Mucosa of rectum (tissue), 2 donors: ENCODE measurements at regions not wholly inside any gene's neighbourhood (a gene's known extent, or its start where the extent isn't known, plus 50 kb on each side); places are given as distances from the start of the nearest gene placed in this dataset.

ENCODE experiments used
- H3K27ac ChIP-seq, 2 donors: one replicate each; pipeline ENCODE4 v1.7.0; 2013; ENCODE audit warnings: inconsistent platforms in 2 of 2, low read depth in 2 of 2, low read length in 2 of 2
- H3K27me3 ChIP-seq, 2 donors: one replicate each; pipeline ENCODE4 v1.7.0; 2013; ENCODE audit warnings: low read length in 2 of 2; ENCODE audit not compliant: control insufficient read depth in 2 of 2, insufficient read depth in 2 of 2
- H3K36me3 ChIP-seq, 2 donors: one replicate each; pipeline ENCODE4 v1.7.0; 2013; ENCODE audit warnings: low read length in 2 of 2; ENCODE audit not compliant: control insufficient read depth in 2 of 2, insufficient read depth in 2 of 2
- H3K4me1 ChIP-seq, 2 donors: one replicate each; pipeline ENCODE4 v1.7.0; 2013; ENCODE audit warnings: low read length in 2 of 2, mild to moderate bottlenecking in 1 of 2; ENCODE audit not compliant: control insufficient read depth in 2 of 2, insufficient read depth in 2 of 2
- H3K4me3 ChIP-seq, 2 donors: one replicate each; pipeline ENCODE4 v1.7.0; 2013; ENCODE audit warnings: low read length in 2 of 2
- H3K9ac ChIP-seq, 2 donors: one replicate each; pipeline ENCODE4 v1.7.0; 2013; ENCODE audit warnings: low read length in 2 of 2, low read depth in 1 of 2, mild to moderate bottlenecking in 1 of 2
- H3K9me3 ChIP-seq, 2 donors: one replicate each; pipeline ENCODE4 v1.7.0; 2013; ENCODE audit warnings: low read length in 2 of 2; ENCODE audit not compliant: control insufficient read depth in 2 of 2
- donor health status: healthy.
- donor health status: Normal muscosa, but diverticular disease.

GRCh38 chr16:64122177-64122576 is 999.7 kb downstream of the CDH11 start:
- no peaks in the 10 kb centered on the region for H3K27me3 ChIP-seq
- H3K4me3 ChIP-seq: no peak overlapping the region
- H3K9ac ChIP-seq: no peak overlapping the region
- H3K9me3 ChIP-seq: no peaks in the 10 kb centered on the region
- H3K27ac ChIP-seq: no peak overlapping the region
- no peaks in the 10 kb centered on the region for H3K36me3 ChIP-seq
- no peaks in the 10 kb centered on the region for H3K4me1 ChIP-seq

DNA sequence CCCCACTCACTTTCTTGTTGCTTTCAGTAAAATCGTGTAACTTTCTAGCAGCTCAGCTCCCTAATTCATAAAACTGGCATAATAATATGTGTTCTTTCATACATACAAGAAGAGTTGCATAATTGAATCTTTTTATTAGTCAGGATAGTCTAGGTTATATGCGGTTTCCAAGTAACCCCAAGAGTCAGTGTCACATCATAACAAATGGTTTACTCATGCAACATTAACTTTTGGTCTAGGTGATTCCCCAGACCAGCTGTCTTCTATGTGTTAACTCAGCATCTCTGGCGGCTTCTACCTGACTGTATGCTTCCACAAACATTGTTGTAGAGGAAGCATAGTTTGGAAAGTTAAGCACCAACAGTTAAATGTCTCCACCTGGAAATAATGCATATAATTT is 1000.4 kb downstream of the CDH11 start:
- H3K9me3 ChIP-seq: no peaks in the 10 kb centered on the region
- H3K27me3 ChIP-seq: no peaks in the 10 kb centered on the region
- no peaks in the 10 kb centered on the region for H3K36me3 ChIP-seq
- H3K27ac ChIP-seq: no peak overlapping the region
- no peaks in the 10 kb centered on the region for H3K4me1 ChIP-seq
- H3K4me3 ChIP-seq: no peak overlapping the region
- no peak overlapping the region for H3K9ac ChIP-seq

DNA sequence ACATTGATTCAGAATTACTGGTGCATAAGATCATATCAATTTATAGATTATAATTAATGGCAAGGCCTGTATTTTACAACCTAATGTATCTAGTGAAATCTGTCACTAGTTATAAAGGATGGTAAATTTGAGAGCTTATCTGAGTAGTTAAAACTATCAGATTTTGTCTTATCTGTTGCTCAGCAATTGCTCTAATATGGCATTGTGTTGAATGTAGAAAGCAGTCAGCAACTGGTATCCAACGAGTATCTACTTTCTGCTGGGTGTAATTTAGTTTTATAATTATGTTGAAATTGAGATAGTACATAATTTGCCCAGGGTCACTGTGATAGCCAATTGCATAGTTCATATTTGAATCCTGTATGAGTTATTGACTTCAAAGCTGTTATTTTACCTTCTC is 1005.7 kb downstream of the CDH11 start:
- H3K4me1 ChIP-seq: no peaks in the 10 kb centered on the region
- no peak overlapping the region for H3K9ac ChIP-seq
- H3K27ac ChIP-seq: no peak overlapping the region
- no peaks in the 10 kb centered on the region for H3K36me3 ChIP-seq
- H3K9me3 ChIP-seq: no peaks in the 10 kb centered on the region
- no peak overlapping the region for H3K4me3 ChIP-seq
- no peaks in the 10 kb centered on the region for H3K27me3 ChIP-seq

- H3K9me3 ChIP-seq: no peaks in the 10 kb centered on the region
- no peaks in the 10 kb centered on the region for H3K27me3 ChIP-seq
- no peak overlapping the region for H3K9ac ChIP-seq
- H3K4me1 ChIP-seq: no peaks in the 10 kb centered on the region
- H3K4me3 ChIP-seq: no peak overlapping the region
- no peak overlapping the region for H3K27ac ChIP-seq
- no peaks in the 10 kb centered on the region for H3K36me3 ChIP-seq
These were observed 1012.6 kb downstream of the CDH11 start for GRCh38 chr16:64109241-64109640.

DNA sequence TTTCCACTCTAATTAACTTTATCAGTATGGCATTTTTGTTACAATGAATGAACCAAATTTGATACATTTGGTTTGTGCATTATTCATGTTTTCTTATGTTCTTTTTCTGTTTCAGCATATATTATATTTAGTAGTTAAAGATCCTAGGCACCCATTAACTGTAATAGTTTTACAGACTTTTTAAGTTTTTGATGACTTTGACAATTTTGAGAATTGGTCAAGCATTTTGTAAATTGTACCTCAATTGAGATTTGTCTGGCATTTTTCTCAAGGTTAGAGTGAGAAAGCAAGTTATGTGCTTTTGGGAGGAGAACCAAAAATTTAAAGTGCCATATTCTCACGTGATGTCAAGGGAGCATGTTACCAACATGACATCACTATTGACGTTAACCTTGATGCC is 1019.2 kb downstream of the CDH11 start:
- Histone ChIP-seq H3K9ac (no peak overlapping the region), H3K27ac (no peak overlapping the region), H3K36me3 (no peaks in the 10 kb centered on the region), H3K4me1 (no peaks in the 10 kb centered on the region), H3K9me3 (no peaks in the 10 kb centered on the region), H3K4me3 (no peak overlapping the region), H3K27me3 (no peaks in the 10 kb centered on the region)

GRCh38 chr16:64098451-64098850 is 1023.4 kb downstream of the CDH11 start:
- Histone ChIP-seq H3K4me1 (no peaks in the 10 kb centered on the region), H3K9ac (no peak overlapping the region), H3K4me3 (no peak overlapping the region), H3K27me3 (no peaks in the 10 kb centered on the region), H3K36me3 (no peaks in the 10 kb centered on the region), H3K27ac (no peak overlapping the region), H3K9me3 (no peaks in the 10 kb centered on the region)

GRCh38 chr16:64096689-64097088 is 1025.2 kb downstream of the CDH11 start:
- Histone ChIP-seq H3K4me3 (no peak overlapping the region), H3K27me3 (no peaks in the 10 kb centered on the region), H3K27ac (no peak overlapping the region), H3K4me1 (no peaks in the 10 kb centered on the region), H3K9me3 (no peaks in the 10 kb centered on the region), H3K9ac (no peak overlapping the region), H3K36me3 (no peaks in the 10 kb centered on the region)

- H3K36me3 ChIP-seq: no peaks in the 10 kb centered on the region
- H3K4me1 ChIP-seq: no peaks in the 10 kb centered on the region
- no peaks in the 10 kb centered on the region for H3K9me3 ChIP-seq
- H3K4me3 ChIP-seq: no peak overlapping the region
- no peaks in the 10 kb centered on the region for H3K27me3 ChIP-seq
- no peak overlapping the region for H3K27ac ChIP-seq
- H3K9ac ChIP-seq: no peak overlapping the region
These were observed 1026.8 kb downstream of the CDH11 start for GRCh38 chr16:64094992-64095634.

- Histone ChIP-seq H3K9me3 (no peaks in the 10 kb centered on the region), H3K27ac (no peak overlapping the region), H3K4me1 (no peaks in the 10 kb centered on the region), H3K4me3 (no peak overlapping the region), H3K9ac (no peak overlapping the region), H3K27me3 (no peaks in the 10 kb centered on the region), H3K36me3 (no peaks in the 10 kb centered on the region)
These were observed 1027.5 kb downstream of the CDH11 start for GRCh38 chr16:64094181-64094965.

GRCh38 chr16:64092271-64092670 is 1029.6 kb downstream of the CDH11 start:
- no peak overlapping the region for H3K27ac ChIP-seq
- H3K4me1 ChIP-seq: no peaks in the 10 kb centered on the region
- H3K9me3 ChIP-seq: no peaks in the 10 kb centered on the region
- no peaks in the 10 kb centered on the region for H3K36me3 ChIP-seq
- no peaks in the 10 kb centered on the region for H3K27me3 ChIP-seq
- no peak overlapping the region for H3K4me3 ChIP-seq
- no peak overlapping the region for H3K9ac ChIP-seq
